Stimulated activated CD8-positive, alpha-beta memory T cell treated with anti-CD3 and anti-CD28 coated beads, Interleukin-12 subunit alpha, Interleukin-12 subunit beta, amount 100 ng/mL, for 1 hour (primary cell): ENCODE measurements at regions not wholly inside any gene's neighbourhood (a gene's known extent, or its start where the extent isn't known, plus 50 kb on each side); places are given as distances from the start of the nearest gene placed in this dataset.

Experiments
- DNase-seq: peaks from one replicate; pipeline ENCODE4 v3.0.0-alpha.2; 2020; ENCODE audit warnings: low read depth

DNA sequence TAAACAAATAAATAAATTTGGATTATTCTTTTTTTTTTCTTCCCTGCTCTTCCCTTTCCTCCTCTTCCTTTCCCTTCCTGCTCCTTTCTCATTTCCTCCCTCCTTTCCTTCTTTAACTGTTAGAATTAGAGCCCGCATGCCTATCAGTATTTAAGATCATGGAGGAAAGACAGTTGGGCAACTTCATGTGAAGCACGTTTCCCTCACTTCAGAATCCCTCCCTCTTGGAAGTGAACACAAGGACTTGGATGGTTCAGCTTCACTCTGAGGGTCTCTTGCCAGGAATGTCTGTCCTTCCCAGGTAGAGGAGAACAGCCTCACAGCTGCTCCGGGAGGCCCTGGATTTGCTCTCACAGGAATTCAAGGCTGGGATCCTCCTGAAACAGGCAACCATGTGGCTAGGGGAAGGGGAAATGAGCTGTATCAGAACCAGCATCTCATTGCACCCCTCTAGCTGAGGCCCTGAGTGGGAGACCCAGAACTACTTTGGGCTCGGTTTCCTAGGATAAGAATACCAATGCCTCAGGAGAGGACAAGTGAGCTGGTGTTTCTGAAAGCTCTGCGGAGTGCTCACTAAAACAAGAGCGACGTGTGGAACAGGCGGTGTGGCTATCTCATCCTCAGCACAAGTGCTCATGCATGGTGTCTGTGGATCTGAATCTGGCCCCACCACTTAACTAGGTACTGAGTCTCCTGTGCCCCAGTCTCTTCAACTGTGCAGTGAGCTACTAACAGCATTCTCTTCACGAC lies 230.5 kb downstream of the MYCN start:
- no peak for DNase-seq

DNA sequence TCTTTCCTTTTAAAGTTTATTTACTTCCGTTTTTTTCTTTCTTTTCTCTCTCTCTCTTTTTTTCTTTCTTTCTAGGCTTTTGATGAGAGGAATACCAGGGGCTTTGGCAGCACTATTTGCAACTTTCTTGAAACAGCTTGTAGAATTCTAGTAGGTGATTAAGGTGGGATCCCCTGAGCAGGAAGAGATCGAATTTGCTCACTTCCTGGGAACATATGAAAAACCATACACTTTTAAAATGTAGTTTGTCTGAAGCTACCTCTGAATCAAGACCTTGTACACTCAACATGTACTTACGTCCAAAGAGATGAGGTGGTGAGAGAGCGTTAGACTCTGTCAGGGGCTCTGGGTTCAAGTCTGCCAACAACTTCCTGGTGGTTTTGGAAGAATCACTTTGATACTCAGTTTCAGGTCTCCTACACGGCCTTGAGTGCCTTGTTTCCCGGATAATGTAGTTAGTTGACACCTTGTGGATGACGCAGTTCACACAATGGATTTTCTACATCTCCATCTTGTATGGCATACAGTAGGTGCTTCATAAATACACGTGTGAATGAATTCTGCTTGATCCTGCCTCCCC lies 229.1 kb downstream of the MYCN start:
- no peak for DNase-seq

- no peak for DNase-seq
Observed at GRCh38 chr2:16168506-16169264, 228.3 kb downstream of the MYCN start.

- DNase-seq: no peak
Observed at GRCh38 chr2:16167870-16168426, 227.6 kb downstream of the MYCN start.

DNA sequence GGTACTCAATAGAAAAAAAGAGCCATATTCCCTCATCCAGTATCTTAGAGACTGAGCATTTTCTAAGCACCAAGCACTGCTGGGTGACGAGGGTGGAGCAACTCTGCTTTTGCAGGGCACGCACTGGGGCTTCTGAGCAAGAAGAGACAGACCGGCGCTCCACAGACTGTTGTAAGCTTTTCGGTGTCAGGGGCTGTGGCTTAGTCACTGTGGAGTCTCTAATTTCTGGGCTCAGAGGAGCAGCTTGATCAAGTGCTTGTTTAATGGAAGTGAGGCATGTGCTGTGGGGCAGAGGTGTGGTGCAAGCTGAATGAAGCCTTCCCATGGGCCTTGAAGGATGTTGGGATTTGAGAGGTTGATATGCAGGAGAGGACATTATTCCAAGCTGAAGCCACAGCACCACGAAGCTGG lies 227.1 kb downstream of the MYCN start:
- DNase-seq: no peak

GRCh38 chr2:16166327-16166981 lies 226.1 kb downstream of the MYCN start:
- no peak for DNase-seq

- no peak for DNase-seq
Observed at GRCh38 chr2:16165518-16166326, 225.4 kb downstream of the MYCN start.

DNA sequence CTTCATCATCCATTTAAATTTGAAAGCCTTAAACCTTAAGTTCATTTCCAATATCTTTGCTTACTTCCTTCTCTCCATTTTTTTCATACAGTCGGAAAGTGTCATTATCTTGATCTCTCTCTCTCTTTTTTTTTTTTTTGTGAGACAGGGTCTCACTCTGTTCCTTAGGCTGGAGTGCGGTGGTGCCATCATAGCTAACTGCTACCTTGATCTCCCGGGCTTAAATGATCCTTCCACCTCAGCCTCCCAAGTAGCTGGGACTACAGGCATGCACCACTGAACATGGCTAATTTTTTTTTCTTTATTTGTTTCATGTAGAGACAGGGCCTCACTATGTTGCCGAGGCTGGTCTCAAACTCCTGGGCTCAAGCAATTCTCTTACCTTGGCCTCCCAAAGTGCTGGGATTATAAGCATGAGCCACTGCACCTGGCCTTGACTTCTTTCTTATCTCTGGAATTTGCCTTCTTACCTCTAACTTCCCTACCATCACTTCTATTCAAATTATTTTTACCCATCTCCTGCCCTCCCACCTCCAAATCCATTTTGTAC lies 222.2 kb downstream of the MYCN start:
- DNase-seq: no peak

DNA sequence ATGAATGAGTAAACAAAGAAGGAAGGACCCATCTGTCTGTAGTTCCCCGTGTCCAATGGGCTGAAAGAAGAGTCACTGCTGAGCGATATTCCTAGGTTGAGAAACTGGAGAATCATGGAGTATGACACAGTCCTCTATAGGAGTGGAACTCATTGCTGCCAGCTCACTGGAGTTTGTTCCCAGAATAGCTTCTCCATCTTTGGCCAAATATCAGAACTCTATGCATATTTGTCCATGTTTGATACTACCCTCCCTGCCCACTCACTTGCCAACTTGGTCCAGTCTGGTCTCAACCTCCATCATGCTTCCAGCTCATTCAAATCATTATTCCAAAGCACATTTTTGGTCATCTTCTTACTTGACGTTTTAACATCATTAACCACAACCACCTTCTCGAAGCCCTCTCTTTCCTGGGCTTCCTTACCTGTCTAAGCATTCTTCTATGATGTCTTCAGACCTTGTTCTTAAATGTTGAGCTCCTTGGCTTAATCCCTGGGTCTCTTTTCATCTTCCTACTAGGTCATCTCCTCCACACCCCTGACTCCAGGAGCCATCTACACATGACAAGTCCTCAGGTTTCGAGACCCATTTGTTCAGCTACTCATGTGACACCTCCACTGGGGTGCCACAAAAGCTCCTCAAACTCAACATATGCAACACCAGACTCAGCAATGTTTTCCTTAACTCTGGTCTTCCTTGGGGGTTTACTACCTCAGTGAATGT lies 221.6 kb downstream of the MYCN start:
- DNase-seq: no peak

GRCh38 chr2:16161085-16161565 lies 220.8 kb downstream of the MYCN start:
- no peak for DNase-seq

- DNase-seq: no peak
Observed at GRCh38 chr2:16160281-16161084, 220.1 kb downstream of the MYCN start.

DNA sequence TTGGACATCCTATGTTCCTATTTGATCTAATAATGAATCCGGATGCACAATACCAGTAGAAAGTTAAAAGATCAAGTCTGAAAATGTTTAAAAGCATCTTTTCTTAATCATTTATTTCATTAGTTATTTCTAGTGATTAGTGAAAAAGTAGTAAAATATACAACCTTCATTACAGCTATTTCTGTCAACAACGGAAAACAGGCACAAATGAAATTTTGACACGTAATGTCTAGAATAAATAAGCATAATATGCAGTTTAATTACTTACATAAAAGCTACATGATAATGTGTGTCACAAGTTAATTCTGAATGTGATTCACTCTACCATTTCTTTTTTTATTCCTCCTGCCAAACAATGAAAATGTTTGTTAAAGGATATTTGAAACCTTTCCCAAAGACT lies 216.1 kb downstream of the MYCN start:
- DNase-seq: no peak

DNA sequence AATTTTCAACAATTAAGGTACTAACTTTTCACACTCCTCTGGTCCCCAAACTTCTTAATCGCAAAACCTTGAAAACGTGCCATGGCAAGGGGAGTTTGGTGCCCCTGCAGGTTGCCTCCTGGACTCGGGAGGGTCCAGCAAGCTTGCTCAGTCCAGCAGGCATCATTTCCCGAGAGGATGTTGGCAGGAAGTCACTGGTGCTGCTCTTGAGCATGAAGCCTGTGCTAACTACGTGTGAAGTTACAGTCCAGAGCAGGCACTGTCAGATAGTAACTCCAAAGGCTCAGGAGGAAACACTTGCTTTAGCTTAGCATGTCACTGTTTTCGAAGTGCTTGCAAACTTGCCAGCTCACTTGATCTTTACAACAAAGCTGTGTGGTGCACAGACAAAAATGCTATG lies 215.4 kb downstream of the MYCN start:
- DNase-seq: no peak

DNA sequence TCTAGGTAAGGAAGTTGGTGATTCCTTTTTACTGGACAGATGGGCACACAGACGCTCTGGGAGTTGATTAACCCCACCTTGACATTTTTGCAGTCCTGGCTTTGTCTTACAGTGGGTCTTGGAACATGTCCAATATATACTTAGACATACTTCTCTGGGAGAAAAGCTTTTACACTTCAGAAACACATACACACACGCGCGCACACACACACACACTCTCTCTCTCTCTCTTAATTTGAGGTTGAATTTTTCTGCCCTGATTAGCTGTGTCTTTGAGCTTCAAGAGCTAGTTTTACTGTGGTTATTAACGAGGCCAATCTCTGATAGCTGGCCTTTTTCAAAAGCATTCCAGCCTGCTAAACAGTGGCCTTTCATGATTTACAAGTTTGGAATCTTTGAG lies 215.0 kb downstream of the MYCN start:
- DNase-seq: no peak

DNA sequence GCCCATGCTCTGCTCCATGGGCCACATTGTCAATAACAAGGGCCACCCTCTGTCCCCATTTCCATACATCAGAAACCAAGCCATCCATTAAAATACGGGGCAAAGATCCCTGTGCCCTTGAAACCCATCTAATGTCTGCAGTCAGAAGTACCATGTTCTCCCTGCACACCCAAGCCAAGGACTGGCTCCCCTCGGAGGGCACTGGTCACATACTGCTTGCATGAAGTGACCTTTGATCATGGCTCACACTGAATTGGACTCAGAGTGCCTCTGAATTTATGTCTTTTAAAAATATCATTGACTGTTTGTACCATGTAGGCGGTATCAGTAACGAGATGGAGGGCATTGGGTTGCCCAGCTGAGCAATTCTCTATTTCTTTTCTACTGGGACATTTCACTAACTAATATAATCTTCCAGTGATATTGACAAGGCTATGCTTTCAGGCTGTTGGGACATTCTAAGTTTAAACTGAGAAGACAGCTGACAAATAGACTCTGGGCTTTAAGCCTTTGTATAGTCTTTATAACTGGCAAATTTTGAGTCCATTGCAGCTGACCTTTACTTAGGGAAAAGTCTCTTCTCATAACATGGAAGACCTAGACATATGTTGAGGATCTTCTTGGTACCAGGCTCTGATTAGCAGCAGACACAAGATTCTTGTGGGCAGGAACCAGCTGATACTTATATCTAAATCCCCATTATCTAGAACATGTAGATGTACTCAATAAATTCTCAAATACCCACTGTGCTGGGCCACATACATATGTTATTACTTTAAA lies 214.3 kb downstream of the MYCN start:
- no peak for DNase-seq

DNA sequence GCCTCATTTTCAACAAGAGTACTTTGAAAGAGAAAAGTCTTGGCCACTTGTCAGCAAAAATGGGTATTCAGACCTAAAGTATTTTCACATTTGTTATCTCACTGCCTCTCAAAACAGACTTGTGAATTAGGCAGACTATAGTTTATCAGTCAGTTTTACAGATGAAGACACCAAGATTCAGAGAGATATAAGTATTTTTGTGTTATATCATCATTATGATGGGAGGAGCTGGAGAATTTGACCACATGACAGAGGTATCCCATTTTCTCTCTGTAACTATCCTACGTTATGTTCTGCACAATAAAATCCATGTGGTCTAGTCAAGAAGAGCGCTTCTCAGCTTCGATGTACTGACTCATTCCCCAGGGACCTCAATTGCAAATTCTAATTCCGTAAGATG lies 213.7 kb downstream of the MYCN start:
- no peak for DNase-seq

DNA sequence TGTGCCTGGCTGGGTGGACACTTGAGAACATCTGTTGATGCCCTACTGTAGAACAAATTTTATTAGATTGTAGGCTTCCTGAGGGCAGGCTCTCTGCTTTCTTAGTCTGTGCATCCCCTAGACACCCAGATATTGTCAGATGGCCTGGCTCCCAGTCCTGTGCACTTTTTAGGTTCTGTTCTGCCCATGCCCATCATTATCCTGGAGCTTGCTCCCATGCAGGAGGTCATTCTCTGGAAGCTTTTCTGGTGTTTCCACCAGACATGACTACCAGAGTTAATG lies 213.3 kb downstream of the MYCN start:
- DNase-seq: no peak

DNA sequence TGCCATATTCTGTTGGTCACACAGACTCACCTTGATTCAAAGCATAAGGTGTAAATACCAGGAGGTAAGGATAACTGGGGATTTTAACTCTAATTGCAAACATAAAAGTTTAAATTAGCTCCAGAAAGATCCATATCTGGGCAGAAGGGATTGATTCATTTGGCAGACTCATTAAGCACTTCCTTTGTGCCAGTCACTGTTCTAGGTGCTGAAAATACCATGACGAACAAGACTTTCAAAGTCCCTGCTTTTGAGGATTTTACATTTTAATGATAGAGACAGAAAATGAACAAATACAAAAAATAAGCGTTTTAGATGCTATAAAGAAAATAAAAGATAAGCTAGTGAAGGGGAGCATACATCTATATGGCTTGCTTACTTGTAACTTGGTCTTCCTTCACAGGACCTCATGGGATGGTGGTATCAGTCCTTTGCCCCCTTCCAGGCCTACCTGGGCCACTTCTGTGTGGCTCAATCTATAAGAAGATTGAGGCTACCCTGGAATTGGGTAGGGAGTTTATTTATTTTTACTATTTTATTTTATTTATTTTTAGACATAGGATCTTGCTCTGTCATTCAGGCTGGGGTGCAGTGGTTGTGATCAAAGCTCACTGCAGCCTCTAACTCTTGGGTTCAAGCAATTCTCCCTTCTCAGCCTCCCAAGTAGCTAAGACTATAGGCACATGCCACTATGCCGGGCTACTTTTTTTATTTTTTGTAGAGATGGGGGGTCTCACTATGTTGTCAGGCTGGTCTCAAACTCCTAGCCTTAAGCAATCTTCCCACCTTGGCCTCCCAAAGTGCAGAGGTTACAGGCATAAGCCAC lies 212.8 kb downstream of the MYCN start:
- no peak for DNase-seq
